GM19467 (cell line): ENCODE measurements at regions not wholly inside any gene's neighbourhood (a gene's known extent, or its start where the extent isn't known, plus 50 kb on each side); places are given as distances from the start of the nearest gene placed in this dataset.

Experiments
- ATAC-seq: cut with Tn5 transposase; IDR thresholded peaks from one replicate; pipeline ENCODE4 v1.9.1; 2021; ENCODE audit warnings: mild to moderate bottlenecking, moderate library complexity; ENCODE audit not compliant: unreplicated experiment

DNA sequence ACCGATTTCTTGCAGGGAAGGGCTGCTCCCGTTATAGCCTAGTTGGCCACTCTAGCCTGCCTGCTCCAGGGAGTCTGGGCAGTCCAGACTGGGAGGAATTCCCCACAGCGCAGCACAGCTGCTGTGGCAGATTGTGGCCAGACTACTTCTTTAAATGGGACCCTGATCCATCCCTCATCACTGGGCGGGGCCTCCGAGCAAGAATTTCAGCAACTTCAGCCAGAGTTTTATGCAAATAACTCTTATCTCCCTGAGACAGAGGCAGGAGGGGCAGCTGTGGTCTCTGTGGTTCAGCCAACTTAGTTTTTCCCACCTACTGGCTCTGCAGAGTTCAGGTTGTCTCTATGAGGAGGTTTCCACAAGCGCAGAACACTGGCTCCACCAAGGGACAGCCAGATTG lies 1583.2 kb downstream of the SUCLG1 start:
- no peak for ATAC-seq

DNA sequence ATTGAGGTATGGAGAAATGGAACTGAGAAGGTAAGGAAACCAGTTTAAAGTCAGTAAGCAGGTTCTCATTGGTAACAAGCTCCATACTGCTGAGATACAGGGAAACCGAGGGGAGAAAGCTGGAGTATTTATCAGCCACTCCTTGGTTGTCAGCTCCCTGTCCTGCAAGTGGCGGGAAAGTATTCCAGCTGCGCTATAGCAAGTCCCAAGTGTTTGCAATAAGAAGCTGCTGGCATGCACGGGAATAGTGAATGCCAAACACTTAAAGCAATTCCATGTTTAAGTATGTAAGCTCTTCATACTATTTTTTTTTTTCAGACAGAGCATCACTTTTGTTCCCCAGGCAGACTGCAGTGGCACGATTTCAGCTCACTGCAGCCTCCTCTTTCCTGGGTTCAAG lies 1601.1 kb downstream of the SUCLG1 start:
- ATAC-seq = no peak

DNA sequence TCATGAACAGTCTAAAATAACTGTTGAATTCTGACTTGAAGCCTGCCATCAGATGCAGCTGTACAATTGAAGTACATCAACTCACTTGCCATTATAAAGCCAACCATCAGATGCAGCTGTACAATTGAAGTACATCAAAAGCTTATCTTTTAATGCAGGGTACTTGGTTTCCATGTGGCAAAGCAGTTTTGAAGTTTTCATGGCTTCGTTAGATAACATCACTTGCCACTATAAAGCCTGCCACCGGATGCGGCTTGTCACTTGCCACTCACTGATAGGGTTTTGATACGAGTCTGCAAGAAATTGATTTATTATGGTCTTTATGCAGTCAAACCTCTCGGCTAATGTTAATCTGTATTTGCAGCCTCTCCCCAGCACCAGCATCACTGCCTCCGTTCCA lies 1605.8 kb downstream of the SUCLG1 start:
- no peak for ATAC-seq

DNA sequence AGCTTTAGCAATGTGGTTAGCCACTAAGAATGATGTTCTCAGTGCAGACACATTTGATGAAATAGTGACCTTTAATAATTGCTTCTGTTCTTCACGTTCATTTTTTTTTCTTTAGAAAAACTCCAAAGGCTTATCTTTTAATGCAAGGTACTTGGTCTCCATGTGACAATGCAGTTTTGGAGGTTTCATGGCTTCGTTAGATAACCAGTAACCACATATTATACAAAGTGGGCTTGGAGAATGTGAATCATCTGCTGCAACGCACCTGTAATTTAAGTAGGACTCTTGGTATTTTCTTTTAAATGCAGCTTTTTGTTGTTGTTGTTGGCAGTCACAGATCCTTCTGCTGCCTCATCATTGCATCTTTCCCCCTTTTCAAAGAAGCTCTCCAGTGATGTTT lies 1606.3 kb downstream of the SUCLG1 start:
- no peak for ATAC-seq

DNA sequence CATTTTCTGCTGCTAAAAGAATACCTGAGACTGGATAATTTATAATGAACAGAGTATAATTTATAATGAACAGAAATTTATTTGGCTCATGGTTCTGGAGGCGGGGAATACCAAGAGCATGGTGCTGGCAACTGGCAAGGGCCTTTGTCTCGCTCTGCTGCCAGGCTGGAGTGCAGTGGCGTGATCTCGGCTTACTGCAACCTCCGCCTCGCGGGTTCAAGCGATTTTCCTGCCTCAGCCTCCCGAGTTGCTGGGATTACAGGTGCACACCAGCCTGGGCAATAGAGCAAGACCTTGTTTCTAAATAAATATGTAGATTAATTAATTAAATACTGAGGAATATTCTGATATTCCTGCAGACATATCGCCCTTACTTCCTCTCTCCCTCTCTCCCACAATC lies 1610.8 kb downstream of the SUCLG1 start:
- no peak for ATAC-seq

DNA sequence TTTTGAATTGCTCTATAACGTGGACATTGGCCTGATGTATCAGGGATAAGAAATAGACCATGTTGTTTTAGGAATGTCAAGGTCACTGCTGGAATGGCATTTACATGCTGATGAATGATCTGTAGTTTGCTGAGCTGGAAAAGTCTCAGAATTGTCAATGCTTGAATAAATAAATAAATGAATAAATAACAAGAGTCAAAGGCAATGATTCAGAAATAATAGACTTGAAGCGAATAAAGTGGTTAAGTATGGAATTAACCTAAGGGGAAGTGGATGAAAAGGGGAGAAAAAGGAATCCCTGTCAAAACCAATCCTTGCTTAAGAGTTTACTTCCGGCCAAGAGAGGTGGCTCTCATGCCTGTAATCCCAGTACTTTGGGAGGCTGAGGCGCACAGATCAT lies 1620.0 kb downstream of the SUCLG1 start:
- ATAC-seq = no peak

DNA sequence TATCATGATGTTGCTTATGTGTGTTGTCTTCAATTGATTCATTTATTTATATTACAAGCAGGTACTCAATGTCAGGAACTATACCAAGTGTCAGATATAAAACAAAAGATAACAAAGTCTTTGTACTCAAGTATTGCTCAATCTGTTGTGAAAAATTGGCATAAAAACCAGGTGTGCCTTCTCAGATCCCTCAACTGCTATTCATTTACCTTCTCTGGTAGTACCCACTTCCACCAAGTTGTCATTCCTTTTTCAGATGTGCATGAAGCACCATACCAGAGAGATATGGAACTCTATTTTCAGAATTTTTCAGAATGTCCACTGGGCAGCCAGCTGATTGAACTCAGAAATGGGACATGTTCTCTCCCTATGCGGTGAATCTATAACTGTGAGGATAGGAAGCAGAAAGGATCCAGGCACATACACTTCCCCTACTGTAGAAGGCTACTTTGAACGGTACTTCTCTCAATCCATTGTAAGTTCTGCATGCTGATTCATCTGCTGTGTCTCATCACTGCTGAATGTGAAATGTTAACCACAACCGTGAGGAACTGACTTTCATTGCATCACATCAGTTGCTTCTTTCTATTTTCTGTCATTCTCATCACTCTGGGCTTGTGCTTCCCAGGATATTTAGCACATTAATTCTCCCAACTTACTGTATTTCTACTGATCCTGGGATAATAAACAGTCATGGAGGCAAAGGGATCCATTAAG lies 1621.3 kb downstream of the SUCLG1 start:
- ATAC-seq = no peak

DNA sequence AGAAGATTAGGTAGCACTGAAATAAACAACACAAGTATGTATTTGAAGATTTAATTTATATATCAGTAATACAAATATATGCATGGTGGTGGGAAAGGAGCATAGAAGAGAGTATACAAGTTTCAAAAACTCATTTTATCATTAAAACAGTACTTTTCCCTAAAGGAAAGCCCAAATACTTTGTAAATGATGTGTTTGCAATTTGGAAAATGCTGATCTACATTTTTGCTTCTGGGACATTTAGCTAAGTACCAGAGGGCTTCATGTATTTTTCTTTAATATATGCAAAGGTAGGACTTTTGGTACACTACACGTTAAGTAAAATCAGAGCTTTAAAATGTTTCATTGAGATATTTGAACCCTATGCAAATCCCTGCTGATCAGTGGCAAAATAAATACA lies 1624.2 kb downstream of the SUCLG1 start:
- ATAC-seq = no peak

DNA sequence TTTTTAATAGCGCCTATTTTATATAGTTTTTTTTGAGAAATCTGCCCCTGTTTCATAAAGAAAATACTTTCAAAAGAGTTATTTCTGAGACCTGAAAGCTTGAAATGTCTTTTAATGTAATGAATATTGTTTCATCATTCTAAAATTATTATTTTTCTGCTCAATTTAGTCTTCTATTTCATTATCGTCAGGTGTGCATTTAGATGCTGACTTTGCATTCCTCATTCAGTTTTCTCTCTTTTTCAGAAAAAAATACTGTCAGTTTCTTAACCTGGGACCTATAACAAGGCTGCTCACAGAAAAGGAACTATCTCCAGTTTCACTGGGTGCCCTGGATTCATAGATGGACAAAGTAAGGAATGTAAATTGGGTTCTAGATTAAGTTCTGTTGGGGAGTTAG lies 1631.7 kb downstream of the SUCLG1 start:
- no peak for ATAC-seq

DNA sequence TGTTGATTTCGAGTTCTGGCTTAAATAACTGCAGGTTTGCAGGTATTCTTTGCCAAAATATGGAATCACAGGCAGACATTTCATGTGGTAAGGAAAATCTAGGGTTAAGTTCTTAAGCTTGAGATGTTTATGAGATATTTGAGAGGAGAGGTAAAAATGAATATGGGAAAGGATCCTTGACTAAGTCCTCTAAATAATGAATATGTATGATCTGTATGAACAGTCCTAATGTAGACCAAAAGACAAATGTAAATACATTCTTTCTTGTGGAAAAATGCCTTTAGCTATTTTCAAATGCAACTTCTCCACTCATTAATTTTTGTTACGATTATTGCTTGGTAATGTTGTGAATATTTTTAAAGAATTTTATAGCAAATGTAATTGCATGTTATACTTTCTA lies 1632.6 kb downstream of the SUCLG1 start:
- no peak for ATAC-seq

DNA sequence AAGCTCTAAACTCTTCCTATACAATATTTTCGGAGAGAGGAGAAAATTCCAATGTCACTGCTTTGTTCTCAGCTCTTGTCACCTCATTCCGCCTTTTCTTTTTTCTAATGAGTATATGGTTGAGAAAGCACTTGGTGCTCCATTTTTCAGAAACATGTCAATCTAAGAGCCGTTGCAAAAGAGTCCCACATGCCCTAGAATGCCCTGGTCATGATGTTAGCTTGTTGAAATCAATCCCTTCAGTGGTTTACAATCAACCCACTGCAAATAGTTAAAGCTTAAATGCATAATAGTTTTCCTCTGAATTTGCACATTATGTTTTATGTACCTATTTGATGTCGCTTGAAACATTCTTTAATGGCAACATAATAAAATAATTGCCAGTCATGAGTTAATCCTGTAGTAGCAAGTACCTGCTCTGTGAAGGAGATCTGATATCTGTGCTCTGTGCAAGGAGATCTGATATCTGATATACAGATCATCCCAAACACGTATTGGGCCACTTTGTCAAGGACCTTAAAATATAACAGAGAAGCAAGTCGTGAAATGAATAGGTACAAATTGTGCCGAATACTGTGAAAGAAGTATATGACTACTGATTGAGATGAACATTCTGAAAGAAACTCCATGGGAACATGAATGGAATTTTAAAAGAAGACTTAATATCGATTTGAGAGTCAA lies 1633.5 kb downstream of the SUCLG1 start:
- no peak for ATAC-seq

DNA sequence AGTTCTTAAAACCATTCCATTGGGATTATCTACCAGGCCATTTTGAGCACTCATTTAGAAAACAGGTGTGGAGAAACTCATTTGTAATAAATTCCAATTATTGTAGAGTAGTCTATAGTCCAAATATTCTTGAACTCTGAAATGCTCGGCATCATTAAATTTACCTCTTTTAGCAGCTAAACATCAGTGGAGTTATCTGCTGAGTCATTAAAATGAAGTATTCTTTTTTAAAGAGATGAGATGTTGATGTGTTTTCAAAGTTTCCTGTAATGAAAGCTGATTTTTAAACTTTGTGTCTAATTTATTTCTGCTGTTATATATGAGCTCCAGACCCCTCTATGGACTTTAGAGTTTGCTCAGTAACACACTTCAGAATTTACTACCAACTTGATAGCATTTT lies 1635.2 kb downstream of the SUCLG1 start:
- no peak for ATAC-seq

DNA sequence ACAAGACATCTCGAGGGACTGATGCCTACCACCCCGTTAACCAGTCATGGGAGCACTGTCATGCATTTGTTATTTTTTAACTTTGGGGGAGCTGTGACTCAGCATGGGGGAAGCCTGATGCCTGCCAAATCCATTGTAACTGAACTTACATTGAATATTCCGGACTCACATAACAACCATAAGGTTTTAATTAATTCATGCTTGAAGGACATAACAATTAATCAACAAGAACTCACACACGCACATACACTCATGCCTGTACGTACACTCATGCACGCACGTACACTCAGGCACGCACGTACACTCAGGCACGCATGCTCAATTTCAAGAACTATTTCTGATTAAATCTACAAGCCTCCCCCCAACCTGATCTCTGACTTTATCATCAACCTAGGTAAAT lies 1639.1 kb downstream of the SUCLG1 start:
- no peak for ATAC-seq

DNA sequence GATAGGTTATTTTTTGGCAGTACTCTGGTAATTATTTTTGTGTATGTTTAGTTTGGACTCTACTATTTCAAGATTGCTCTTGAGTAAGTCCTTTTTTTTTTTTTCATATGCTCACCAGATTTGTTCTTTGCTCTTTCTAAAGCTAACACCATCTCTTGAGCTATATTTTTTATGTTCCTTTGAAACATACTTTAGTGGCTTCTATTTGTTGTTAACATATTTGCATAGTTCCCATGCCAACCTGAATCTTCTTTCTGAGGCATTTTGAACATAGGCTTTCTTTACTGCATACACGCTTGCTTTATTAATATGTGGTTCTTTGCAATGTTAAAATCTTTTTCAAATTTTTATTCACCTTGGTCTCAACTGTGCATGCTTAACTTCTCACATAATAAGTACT lies 1644.9 kb downstream of the SUCLG1 start:
- ATAC-seq = no peak

DNA sequence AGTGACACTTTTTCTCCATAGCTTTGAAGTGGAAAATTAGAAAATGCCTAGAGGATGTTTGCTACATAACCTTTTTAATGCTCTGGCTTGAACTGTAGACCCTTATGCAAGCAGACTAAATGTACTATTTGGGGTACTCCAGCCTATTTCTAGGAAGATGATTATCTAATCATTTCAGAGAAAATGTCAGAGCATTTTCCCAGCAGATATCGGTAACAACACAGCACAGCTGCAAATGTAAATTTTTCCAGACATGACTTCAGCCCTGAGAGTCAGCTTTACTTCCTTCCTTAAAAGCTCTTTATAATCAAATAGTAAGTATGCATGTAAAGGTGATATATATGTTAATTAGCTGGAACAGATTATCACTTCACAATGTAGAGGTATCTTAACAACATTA lies 1647.1 kb downstream of the SUCLG1 start:
- ATAC-seq = no peak

DNA sequence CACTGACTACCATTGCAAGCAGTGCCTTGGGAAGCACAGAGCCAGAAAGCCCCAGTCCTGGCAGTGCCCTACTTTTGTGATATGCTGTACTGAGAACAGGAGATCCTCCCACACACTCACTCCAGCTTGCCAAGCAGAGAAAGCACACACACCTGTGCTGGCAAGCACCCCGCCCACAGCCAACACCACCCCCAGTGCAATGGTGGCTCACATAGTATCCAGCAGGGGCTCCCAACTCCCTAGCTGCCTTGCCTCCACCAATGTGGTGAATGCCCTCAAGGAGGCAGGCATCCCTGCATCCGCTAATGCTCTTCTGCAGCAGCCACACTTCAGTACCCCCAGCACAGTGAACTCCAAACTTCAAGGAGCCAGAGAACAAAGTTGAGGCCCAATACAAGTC lies 1655.8 kb downstream of the SUCLG1 start:
- no peak for ATAC-seq

DNA sequence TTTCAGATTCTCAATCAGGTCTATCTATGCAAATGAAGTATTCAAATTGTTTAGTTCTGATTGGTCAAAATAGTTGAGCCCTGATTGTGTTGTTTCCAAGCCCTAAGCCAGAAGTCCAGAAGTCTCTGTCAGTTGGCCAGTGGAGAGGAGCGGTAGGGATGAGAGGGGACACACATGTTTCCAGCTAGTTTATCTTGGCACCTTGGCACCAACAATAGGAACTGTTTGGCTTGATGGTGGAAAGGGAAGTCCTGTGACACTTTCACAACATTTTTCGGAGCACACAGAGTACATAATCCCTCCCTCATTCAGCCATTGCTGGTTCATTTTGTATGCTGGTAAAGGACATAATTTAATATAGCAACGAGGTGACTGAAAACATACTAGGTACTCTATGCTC lies 1661.6 kb downstream of the SUCLG1 start:
- no peak for ATAC-seq

DNA sequence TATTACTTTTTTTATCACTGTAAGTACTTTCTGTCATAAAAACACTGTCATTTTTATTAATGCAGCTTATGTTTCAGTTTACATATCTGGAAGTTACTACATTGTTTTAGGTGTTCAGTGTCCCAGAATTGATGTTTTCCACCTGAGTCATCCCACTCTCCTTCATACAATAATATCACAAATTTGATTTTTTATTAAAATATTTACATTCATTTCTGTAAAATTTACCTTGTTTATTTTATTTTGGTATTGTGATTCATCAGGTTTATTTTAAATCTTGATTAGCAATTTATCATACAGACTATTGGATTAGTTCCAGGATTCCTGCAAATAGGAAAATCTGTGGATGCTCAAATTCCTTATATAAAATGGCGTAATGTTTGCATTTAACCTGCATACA lies 1662.9 kb downstream of the SUCLG1 start:
- ATAC-seq = no peak

DNA sequence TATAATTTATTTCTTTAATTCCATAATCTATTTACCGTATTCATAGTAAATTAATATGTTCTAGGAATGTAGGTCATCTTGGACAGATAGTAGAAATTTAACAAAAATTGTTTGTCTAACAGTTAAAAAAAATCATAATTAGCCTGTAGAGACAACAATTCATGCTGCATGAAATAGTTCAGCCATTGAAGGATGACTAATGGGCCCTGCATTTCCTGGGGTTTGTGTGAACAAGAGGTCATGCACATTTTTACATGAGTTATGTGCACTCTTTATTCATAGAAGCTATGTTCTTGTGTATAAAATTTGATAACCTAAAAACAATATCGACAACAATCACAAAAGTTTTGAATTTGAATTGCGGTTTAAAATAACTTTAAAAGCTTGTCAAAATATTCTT lies 1663.6 kb downstream of the SUCLG1 start:
- ATAC-seq = no peak

DNA sequence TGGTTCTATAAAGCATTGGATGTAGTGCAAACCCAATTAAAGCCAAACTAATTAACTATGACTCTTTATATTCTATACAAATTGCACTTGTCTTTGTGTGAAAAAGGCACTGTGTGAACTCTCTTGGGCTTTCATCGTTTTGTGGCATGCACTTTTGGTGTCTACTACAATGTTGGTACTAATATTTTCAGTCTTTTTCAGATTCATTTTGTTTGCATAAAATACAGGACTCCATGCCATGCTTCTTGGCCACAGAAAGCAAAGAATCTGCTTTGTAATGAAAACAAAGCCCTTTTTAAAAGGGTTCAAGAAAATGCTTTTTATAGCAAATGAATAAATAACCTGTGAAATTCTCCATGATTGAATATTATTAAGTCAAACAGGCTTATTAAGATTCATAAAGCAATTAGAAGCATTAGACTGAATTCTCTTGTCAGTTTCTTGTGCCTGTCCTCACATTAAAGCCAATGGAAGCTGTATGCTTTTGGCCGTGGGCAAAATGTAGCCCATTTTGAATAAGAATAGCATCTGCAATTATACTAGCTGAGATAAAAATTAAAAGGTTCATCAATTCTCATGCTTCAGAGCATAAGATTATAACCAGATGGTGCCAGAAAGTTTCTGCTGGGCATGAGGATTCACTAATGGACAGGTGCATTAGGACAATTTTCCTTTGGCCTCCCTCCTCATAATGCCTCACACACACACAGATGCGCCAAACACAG lies 1665.2 kb downstream of the SUCLG1 start:
- no peak for ATAC-seq

DNA sequence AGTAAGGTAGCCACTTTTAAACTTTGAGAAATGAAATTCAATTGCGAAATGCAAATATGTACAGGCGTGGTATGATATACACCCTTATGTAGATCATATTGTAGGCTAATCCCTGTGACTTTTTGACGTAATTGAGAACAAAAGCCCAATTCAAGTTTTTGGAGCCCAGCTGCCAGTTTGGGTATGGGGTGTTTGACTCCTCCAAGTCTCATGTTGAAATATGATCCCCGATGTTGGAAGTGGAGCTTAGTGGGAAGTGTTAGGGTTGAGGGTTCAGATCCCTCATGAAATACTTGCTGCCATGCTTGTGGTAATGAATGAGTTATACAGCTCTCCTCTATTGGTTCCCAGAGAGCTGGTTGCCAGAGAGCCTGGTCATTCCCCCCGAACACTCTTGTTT lies 1666.8 kb downstream of the SUCLG1 start:
- no peak for ATAC-seq
